Astrocyte of the cerebellum (primary cell): ENCODE measurements at regions not wholly inside any gene's neighbourhood (a gene's known extent, or its start where the extent isn't known, plus 50 kb on each side); places are given as distances from the start of the nearest gene placed in this dataset.

Source experiments
- DNase-seq: peaks from one replicate; pipeline ENCODE4 v3.0.0-alpha.2; 2011; ENCODE audit warnings: low read depth
- H3K4me3 ChIP-seq: 2 replicates; pipeline ENCODE4 v1.5.1; 2011; ENCODE audit warnings: mild to moderate bottlenecking, low read depth, low read length, moderate library complexity
- in situ Hi-C: cut with HindIII; loops from 2 replicates; pipeline ENCODE4 v1.10.0; 2017; ENCODE audit warnings: low sequenced_read_pairs
- TF ChIP-seq, protein P1 (sequence below): IDR thresholded peaks from 2 replicates; pipeline ENCODE4 v1.5.1; 2012; ENCODE audit warnings: low read length, low read depth, moderate library complexity, mild to moderate bottlenecking; ENCODE audit errors: missing control alignments

DNA sequence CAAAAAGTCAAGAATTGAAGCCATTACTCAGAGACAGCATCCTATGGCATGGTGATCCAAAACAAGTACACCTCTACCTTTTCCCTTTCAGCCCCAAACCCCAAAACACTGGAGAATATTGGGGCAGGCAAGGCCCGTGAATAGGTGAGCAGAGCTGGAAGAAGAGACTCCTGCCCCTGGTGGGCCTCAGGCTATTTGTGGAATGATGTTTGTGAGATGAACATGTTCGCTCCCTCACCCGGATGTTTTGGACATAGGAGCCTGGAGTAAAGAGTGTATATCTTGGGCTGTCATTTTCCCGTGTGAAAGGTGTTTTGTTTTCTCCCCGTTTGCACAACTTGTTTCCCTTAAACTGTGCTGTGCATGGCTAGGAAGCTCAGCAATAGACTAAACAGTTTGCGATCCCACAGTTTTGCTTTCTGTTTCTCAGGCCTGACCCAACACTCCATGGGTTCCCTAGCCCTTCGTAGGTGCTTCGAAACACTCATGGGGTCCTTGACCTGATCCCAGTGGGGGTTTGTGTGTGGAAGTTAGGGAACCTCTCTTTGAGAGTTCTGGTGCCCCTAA, 136.5 kb upstream of the TNP1 start:
- no peak for DNase-seq
- in situ Hi-C loops = no loop called here
- no peak overlapping the region for H3K4me3 ChIP-seq
- TF ChIP-seq, protein P1, sequence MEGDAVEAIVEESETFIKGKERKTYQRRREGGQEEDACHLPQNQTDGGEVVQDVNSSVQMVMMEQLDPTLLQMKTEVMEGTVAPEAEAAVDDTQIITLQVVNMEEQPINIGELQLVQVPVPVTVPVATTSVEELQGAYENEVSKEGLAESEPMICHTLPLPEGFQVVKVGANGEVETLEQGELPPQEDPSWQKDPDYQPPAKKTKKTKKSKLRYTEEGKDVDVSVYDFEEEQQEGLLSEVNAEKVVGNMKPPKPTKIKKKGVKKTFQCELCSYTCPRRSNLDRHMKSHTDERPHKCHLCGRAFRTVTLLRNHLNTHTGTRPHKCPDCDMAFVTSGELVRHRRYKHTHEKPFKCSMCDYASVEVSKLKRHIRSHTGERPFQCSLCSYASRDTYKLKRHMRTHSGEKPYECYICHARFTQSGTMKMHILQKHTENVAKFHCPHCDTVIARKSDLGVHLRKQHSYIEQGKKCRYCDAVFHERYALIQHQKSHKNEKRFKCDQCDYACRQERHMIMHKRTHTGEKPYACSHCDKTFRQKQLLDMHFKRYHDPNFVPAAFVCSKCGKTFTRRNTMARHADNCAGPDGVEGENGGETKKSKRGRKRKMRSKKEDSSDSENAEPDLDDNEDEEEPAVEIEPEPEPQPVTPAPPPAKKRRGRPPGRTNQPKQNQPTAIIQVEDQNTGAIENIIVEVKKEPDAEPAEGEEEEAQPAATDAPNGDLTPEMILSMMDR = no peak

DNA sequence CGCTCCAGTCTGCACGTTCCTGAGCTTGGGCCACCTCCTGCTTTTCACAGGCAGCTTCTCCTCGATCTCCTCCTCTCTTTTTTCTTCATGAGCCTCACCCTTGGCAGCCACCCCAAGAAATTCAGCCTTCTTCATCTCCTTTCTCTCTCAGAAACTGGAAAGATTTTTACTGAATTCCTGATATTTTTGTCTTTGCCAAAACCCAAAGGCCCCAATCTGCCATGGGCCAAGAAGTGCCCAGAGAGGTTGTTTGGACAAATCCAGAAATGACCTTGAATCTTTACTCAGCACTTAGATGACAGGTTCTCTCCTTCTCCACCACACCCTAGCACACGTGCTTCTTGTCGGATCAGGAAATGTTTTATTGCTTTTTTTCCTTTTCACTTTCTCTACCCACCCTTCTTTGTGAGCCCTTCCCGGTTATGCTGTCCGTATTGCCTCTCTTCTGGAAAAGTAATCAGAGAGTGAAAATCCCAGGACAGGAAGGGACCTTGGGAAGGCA, 134.5 kb upstream of the TNP1 start:
- TF ChIP-seq, protein P1 = no peak
- in situ Hi-C loops = no loop called here
- DNase-seq = no peak
- H3K4me3 ChIP-seq = no peak overlapping the region

- in situ Hi-C loops = no loop called here
- TF ChIP-seq, protein P1 = no peak
- no peak overlapping the region for H3K4me3 ChIP-seq
- no peak for DNase-seq
Observed at GRCh38 chr2:216992056-216992675, 132.3 kb upstream of the TNP1 start.

- H3K4me3 ChIP-seq = no peak overlapping the region
- DNase-seq = no peak
- TF ChIP-seq, protein P1 = no peak
- in situ Hi-C loops = no loop called here
Observed at GRCh38 chr2:216991563-216991962, 131.7 kb upstream of the TNP1 start.

- in situ Hi-C loops = no loop called here
- DNase-seq = no peak
- H3K4me3 ChIP-seq = no peak overlapping the region
- TF ChIP-seq, protein P1 = peak; percentile 34
Observed at GRCh38 chr2:216989340-216990129, 129.7 kb upstream of the TNP1 start.

DNA sequence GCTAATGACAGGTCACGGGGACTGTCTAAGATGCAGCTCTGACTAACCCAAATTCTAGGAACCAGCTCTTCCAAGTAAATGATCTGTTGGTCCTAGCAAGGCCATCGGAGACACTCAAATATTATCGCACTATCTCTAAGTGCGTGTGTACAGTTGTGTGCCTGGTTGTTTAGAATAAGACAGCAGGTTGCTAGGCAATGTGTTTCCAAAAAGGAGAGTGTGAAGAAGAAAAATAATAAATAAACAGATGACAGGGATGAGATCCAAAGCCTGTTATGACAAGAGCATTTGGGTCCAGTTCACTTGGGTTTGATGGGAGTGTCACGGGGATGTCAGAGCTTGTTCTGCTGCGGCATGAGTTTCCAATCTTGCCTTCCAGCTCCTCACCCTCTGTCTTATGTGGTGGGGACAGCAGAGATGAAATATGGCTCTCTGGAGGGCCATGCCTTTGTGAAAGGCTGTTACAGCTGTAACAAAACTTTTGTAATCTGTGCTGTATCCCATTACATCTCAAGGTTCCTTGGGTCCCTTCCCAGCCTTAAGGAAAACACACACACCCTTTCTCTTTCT, 127.5 kb upstream of the TNP1 start:
- TF ChIP-seq, protein P1 = no peak
- no peak overlapping the region for H3K4me3 ChIP-seq
- in situ Hi-C loops = no loop called here
- no peak for DNase-seq
